Colonic mucosa (tissue), 4 donors: ENCODE measurements at regions not wholly inside any gene's neighbourhood (a gene's known extent, or its start where the extent isn't known, plus 50 kb on each side); places are given as distances from the start of the nearest gene placed in this dataset.

ENCODE experiments used
- DNase-seq: peaks from one replicate; pipeline ENCODE4 v3.0.0-alpha.2; 2020
- H3K27ac ChIP-seq: fragments of 200-600 bp; one replicate; pipeline ENCODE4 v1.8.0; 2021
- H3K27me3 ChIP-seq: fragments of 200-600 bp; one replicate; pipeline ENCODE4 v1.8.0; 2021
- H3K36me3 ChIP-seq: fragments of 200-600 bp; one replicate; pipeline ENCODE4 v1.8.0; 2021
- H3K4me1 ChIP-seq: fragments of 200-600 bp; one replicate; pipeline ENCODE4 v1.8.0; 2021; ENCODE audit warnings: mild to moderate bottlenecking
- H3K4me3 ChIP-seq: fragments of 200-600 bp; one replicate; pipeline ENCODE4 v1.8.0; 2021
- H3K9ac ChIP-seq, 2 donors: one replicate each; pipeline ENCODE4 v1.7.0; 2013; ENCODE audit warnings: control low read depth in 2 of 2, low read depth in 2 of 2, low read length in 2 of 2
- H3K9me3 ChIP-seq: fragments of 200-600 bp; one replicate; pipeline ENCODE4 v1.8.0; 2021
- intact Hi-C: fragments of 100-400 bp; cut with DNase I; formaldehyde crosslinking; loops from one replicate; pipeline ENCODE4 v1.14.1; 2022
- TF ChIP-seq, protein P1 (sequence below): fragments of 200-600 bp; IDR thresholded peaks from one replicate; pipeline ENCODE4 v1.8.0; 2022; ENCODE audit warnings: antibody characterized with exemption, mild to moderate bottlenecking
- donor health status: healthy.
- donor health status: DM: no; HTN: no; CAD: no.
- donor health status: DM: no; HTN: no; CAD: no.

DNA sequence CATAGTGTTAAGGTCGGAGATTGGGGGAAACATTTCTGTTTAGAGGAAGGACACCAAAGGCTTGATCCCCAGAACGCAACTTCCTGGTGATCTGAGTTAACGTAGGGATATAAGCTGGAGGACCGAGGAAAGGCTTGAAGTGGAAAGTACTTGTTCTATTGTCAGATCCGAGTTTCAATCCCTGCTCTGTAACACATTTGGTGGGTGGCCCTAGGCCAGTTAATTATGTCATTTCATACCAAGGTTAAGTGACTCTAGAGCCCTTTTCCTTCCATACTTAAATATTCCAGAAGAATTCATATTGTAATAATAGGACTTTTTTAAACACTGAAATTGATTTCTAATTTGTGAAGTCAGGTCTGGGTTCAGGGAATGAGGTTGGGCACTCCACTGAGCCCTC is 80.9 kb downstream of the RPLP1 start:
- TF ChIP-seq, protein P1, sequence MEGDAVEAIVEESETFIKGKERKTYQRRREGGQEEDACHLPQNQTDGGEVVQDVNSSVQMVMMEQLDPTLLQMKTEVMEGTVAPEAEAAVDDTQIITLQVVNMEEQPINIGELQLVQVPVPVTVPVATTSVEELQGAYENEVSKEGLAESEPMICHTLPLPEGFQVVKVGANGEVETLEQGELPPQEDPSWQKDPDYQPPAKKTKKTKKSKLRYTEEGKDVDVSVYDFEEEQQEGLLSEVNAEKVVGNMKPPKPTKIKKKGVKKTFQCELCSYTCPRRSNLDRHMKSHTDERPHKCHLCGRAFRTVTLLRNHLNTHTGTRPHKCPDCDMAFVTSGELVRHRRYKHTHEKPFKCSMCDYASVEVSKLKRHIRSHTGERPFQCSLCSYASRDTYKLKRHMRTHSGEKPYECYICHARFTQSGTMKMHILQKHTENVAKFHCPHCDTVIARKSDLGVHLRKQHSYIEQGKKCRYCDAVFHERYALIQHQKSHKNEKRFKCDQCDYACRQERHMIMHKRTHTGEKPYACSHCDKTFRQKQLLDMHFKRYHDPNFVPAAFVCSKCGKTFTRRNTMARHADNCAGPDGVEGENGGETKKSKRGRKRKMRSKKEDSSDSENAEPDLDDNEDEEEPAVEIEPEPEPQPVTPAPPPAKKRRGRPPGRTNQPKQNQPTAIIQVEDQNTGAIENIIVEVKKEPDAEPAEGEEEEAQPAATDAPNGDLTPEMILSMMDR, result no peak
- Histone ChIP-seq H3K9ac (no peak overlapping the region), H3K36me3 (no peaks in the 10 kb centered on the region), H3K27me3 (no peaks in the 10 kb centered on the region), H3K9me3 (no peaks in the 10 kb centered on the region), H3K4me3 (no peak overlapping the region), H3K27ac (no peak overlapping the region), H3K4me1 (no peaks in the 10 kb centered on the region)
- intact Hi-C loops, result no loop called here
- DNase-seq, result no peak

DNA sequence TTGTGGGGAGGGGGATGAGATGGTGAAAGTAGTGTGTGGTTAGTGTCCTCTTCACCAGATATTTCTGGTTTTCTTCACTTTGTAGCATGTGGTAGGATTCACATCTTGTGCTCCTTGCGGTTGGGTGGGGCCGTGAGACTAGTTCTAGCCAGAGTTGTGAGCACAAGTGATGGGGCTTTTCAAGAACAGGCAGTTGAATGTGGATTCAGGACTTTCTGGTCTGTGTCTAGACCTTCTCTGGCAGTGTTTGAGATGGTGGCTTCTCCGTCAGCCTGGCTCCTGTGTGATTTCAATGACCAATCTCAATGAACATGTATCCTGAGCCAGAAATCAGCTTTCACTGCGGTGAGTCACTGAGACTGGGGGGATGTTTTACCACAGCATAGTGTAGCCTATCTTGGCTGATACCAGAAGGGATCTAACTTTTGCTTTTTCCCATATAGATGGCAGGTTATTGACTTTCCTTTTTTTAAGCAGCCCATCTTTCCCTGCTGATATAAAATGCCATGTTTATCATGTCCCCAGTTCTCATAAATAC is 82.6 kb downstream of the RPLP1 start:
- DNase-seq, result no peak
- H3K9ac ChIP-seq, result no peak overlapping the region
- no peaks in the 10 kb centered on the region for H3K9me3 ChIP-seq
- no peak overlapping the region for H3K4me3 ChIP-seq
- H3K27ac ChIP-seq, result no peak overlapping the region
- intact Hi-C loops, result no loop called here
- H3K36me3 ChIP-seq, result no peaks in the 10 kb centered on the region
- no peaks in the 10 kb centered on the region for H3K27me3 ChIP-seq
- no peaks in the 10 kb centered on the region for H3K4me1 ChIP-seq
- TF ChIP-seq, protein P1, result no peak

DNA sequence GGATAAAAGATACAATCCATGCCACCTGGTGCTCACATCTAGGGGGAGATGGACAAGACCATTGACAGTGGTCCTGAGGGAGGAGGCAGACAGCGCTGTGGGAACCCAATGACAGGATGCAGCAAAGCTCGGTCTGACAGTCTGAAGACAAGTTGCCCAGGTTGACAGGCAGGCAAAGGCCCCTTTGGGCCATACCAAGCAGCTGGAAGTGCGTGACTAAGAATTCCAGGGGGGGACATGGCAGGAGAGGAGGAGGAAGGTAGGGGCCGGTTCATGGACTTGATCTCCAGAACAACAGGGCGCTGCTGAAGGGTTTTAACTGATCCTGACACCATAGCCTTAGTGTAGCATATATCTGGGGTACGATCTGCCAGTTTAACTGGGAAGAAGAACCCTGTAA is 83.4 kb downstream of the RPLP1 start:
- TF ChIP-seq, protein P1, result no peak
- Histone ChIP-seq H3K36me3 (no peaks in the 10 kb centered on the region), H3K27ac (no peak overlapping the region), H3K9ac (no peak overlapping the region), H3K9me3 (no peaks in the 10 kb centered on the region), H3K4me3 (no peak overlapping the region), H3K27me3 (no peaks in the 10 kb centered on the region), H3K4me1 (no peaks in the 10 kb centered on the region)
- no peak for DNase-seq
- intact Hi-C loops, result no loop called here

DNA sequence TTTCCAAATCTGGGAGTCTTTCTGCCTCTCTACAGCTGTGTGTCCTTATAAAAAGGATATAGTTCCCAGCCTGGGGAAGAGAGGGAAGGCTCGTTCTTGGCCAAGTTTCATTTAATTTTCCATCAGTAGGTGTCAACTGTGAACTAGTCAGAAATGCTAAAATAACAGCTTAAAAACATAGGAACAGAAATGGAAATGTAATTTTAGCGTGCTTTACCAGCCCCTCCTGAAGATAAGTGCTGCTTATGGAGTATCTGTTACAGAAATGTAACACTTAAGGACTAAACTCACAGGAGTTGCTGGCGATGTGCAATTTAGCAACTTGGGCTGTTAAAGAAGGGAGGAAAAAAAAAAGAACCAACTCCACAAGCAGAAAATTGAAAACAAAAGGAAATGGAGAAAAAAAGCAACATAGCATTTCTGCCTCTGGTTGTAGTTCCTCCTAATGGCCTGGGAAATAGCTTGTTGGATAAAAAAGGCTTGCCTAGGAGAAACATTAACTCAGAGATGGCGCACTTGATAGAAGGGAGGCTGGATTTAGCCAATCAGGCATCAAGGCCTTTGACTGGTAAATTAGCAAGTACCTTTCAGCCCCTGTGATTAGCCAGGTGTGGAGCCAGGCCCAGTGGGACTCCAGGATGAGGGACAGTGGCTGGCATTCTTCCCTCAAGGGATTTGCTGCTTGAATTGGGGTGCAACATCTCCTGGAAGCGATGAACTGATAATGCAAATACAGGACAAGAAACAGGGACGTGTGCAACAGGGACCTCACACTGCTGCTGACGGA is 84.3 kb downstream of the RPLP1 start:
- DNase-seq, result no peak
- TF ChIP-seq, protein P1, result no peak
- no peaks in the 10 kb centered on the region for H3K9me3 ChIP-seq
- H3K27ac ChIP-seq, result no peak overlapping the region
- no peak overlapping the region for H3K9ac ChIP-seq
- H3K4me1 ChIP-seq, result no peaks in the 10 kb centered on the region
- intact Hi-C loops, result no loop called here
- no peaks in the 10 kb centered on the region for H3K27me3 ChIP-seq
- no peaks in the 10 kb centered on the region for H3K36me3 ChIP-seq
- no peak overlapping the region for H3K4me3 ChIP-seq

DNA sequence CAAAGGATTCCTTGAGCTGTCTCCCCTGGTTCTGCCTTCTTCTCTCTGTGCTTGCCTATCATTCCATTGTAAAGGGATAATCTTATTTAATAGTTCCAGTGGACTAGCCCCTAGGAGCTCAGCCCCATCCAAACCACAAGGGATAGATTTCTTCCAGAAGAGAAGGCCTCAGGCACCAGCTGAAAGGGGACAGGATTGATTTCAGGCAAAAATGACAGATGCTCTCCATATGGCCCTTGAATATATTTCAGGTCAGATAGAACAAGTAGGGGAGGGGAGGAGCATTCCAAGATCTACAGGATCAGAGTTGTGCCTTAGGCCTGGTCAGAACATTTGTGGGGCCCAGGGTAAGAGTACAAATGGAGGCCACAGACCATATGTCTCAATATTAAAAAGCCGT is 85.3 kb downstream of the RPLP1 start:
- Histone ChIP-seq H3K36me3 (no peaks in the 10 kb centered on the region), H3K4me3 (no peak overlapping the region), H3K9ac (no peak overlapping the region), H3K27ac (no peak overlapping the region), H3K9me3 (no peaks in the 10 kb centered on the region), H3K4me1 (no peaks in the 10 kb centered on the region), H3K27me3 (no peaks in the 10 kb centered on the region)
- TF ChIP-seq, protein P1, result no peak
- no peak for DNase-seq
- intact Hi-C loops, result no loop called here
